B cell (primary cell): ENCODE measurements at regions not wholly inside any gene's neighbourhood (a gene's known extent, or its start where the extent isn't known, plus 50 kb on each side); places are given as distances from the start of the nearest gene placed in this dataset.

Experiments used
- ATAC-seq: fragments of 200-7000 bp; cut with Tn5 transposase; one replicate; pipeline ENCODE4 v1.10.0; 2021; ENCODE audit warnings: low read depth, mild to moderate bottlenecking, moderate number of reproducible peaks, moderate library complexity
- CTCF ChIA-PET: fragments of 350-600 bp; sonication (Branson Sonifier 250); formaldehyde crosslinking; loops from one replicate; lab custom pipeline; 2021; ENCODE audit warnings: antibody characterized with exemption, inconsistent platforms; lab: Charles Lee
- POLR2A ChIA-PET: fragments of 350-600 bp; sonication (Branson Sonifier 250); formaldehyde crosslinking; loops from one replicate; lab custom pipeline; 2021; ENCODE audit warnings: antibody characterized with exemption; lab: Charles Lee
- DNase-seq: peaks from one replicate; pipeline ENCODE4 v3.0.0; 2013
- H2AFZ ChIP-seq: 2 replicates; pipeline ENCODE4 v1.6.1; 2012; ENCODE audit warnings: mild to moderate bottlenecking, low read depth, low read length; ENCODE audit not compliant: insufficient read depth, poor library complexity, severe bottlenecking
- H3K27ac ChIP-seq, 2 donors: 1 replicate in 1 of 2; 2 replicates in 1 of 2; pipeline ENCODE4 v1.5.1; 2012 to 2013; ENCODE audit warnings: low read length in 2 of 2, mild to moderate bottlenecking in 2 of 2, moderate library complexity in 1 of 2
- H3K27me3 ChIP-seq, 4 experiments: fragments of 200-600 bp in 1 of 4; sonication (generic) in 1 of 4; replicated peaks in 1 of 4; 1 replicate in 2 of 4; 2 replicates in 2 of 4; pipeline versions ENCODE4 v1.6.1 to v1.7.0; 2013 to 2016; ENCODE audit warnings: low read length in 3 of 4, mild to moderate bottlenecking in 2 of 4, mixed read lengths in 1 of 4, moderate library complexity in 1 of 4; ENCODE audit not compliant: insufficient read depth in 4 of 4, control insufficient read depth in 3 of 4; ENCODE audit errors: control extremely low read depth in 1 of 4
- H3K36me3 ChIP-seq, 2 experiments: replicated peaks in 1 of 2; 1 replicate in 1 of 2; 2 replicates in 1 of 2; pipeline versions ENCODE4 v1.6.1 to v1.7.1; 2013; ENCODE audit warnings: low read length in 1 of 2; ENCODE audit not compliant: insufficient read depth in 2 of 2, control insufficient read depth in 1 of 2; ENCODE audit errors: control extremely low read depth in 1 of 2, extremely low read depth in 1 of 2
- H3K4me1 ChIP-seq, 2 donors: fragments of 200-600 bp in 1 of 2; sonication (generic) in 1 of 2; 1 replicate in 1 of 2; 2 replicates in 1 of 2; pipeline versions ENCODE4 v1.5.1 to v1.6.1; 2013 to 2017; ENCODE audit warnings: low read length in 2 of 2; ENCODE audit not compliant: control insufficient read depth in 2 of 2, insufficient read depth in 2 of 2
- H3K4me2 ChIP-seq: replicated peaks from 2 replicates; pipeline ENCODE3; 2012; ENCODE audit warnings: mild to moderate bottlenecking, low read depth, low read length; ENCODE audit not compliant: poor library complexity, severe bottlenecking
- H3K4me3 ChIP-seq, 5 experiments: fragments of 200-600 bp in 1 of 5; sonication (generic) in 1 of 5; 1 replicate in 3 of 5; 2 replicates in 2 of 5; pipeline versions ENCODE4 v1.5.1 to v1.7.0; 2011 to 2016; ENCODE audit warnings: low read length in 4 of 5, mild to moderate bottlenecking in 4 of 5, low read depth in 2 of 5, control low read depth in 1 of 5, moderate library complexity in 1 of 5; ENCODE audit not compliant: insufficient read depth in 1 of 5; ENCODE audit errors: control extremely low read depth in 1 of 5, extremely low read depth in 1 of 5
- H3K79me2 ChIP-seq: fragments of 200-600 bp; sonication (generic); one replicate; pipeline ENCODE4 v1.6.0; 2016; ENCODE audit warnings: low read length; ENCODE audit not compliant: control insufficient read depth, insufficient read depth
- H3K9ac ChIP-seq: fragments of 200-600 bp; sonication (generic); 2 replicates; pipeline ENCODE4 v1.6.1; 2017; ENCODE audit warnings: mild to moderate bottlenecking, low read length, moderate library complexity
- H3K9me3 ChIP-seq, 3 donors: one replicate each; pipeline versions ENCODE4 v1.6.1 to v1.7.1; 2013; ENCODE audit warnings: low read length in 2 of 3; ENCODE audit not compliant: control insufficient read depth in 2 of 3, insufficient read depth in 1 of 3; ENCODE audit errors: control extremely low read depth in 1 of 3
- H4K20me1 ChIP-seq: 2 replicates; pipeline ENCODE4 v1.6.0; 2012; ENCODE audit warnings: mild to moderate bottlenecking, low read length; ENCODE audit not compliant: insufficient read depth, control insufficient read depth, poor library complexity, severe bottlenecking
- H3K27ac Mint-ChIP-seq: one replicate; pipeline ENCODE4 v1.8.0; 2021; ENCODE audit warnings: mixed read lengths
- H3K27me3 Mint-ChIP-seq: one replicate; pipeline ENCODE4 v1.8.0; 2021; ENCODE audit warnings: mixed read lengths
- H3K4me1 Mint-ChIP-seq: one replicate; pipeline ENCODE4 v1.8.0; 2021; ENCODE audit warnings: mixed read lengths
- H3K4me3 Mint-ChIP-seq: one replicate; pipeline ENCODE4 v1.8.0; 2021; ENCODE audit warnings: mixed read lengths
- H3K9me3 Mint-ChIP-seq: one replicate; pipeline ENCODE4 v1.8.0; 2022; ENCODE audit warnings: mixed read lengths; ENCODE audit not compliant: insufficient read depth
- EZH2 ChIP-seq: IDR thresholded peaks from 2 replicates; pipeline ENCODE4 v1.6.1; 2012; ENCODE audit warnings: borderline replicate concordance, low read depth, mild to moderate bottlenecking, moderate library complexity, low read length; ENCODE audit not compliant: insufficient read depth, poor library complexity, severe bottlenecking
- WGBS: methylation state at CpG from one replicate; pipeline ENCODE4 v1.1.5; 2013; ENCODE audit warnings: missing lambda C conversion rate; ENCODE audit not compliant: insufficient coverage; 5-methylcytosine and 5-hydroxymethylcytosine counted together
- intact Hi-C: fragments of 100-400 bp; cut with micrococcal nuclease; formaldehyde crosslinking; loops from one replicate; pipeline ENCODE4 v1.10.0; 2022
- TF ChIP-seq, protein P1 (sequence below): fragments of 200-600 bp; IDR thresholded peaks from one replicate; pipeline ENCODE4 v1.8.0; 2022; ENCODE audit warnings: antibody characterized with exemption, mild to moderate bottlenecking

GRCh38 chr4:66647476-66647875 lies 897.8 kb downstream of the CENPC start:
- POLR2A ChIA-PET: no interaction called here
- no peaks in the 10 kb centered on the region for H3K9me3 Mint-ChIP-seq
- H3K27me3 ChIP-seq: no peaks in the 10 kb centered on the region

GRCh38 chr4:66640233-66640990 lies 904.9 kb downstream of the CENPC start:
- CTCF ChIA-PET: no interaction called here
- intact Hi-C loops: no loop called here

More at GRCh38 chr4:66647476-66647875, 897.8 kb downstream of the CENPC start:
- H3K4me2 ChIP-seq: no peak overlapping the region
- H3K4me1 ChIP-seq: no peaks in the 10 kb centered on the region
- H3K9ac ChIP-seq: no peak overlapping the region
- no peak overlapping the region for H3K27ac ChIP-seq
- no peaks in the 10 kb centered on the region for H3K36me3 ChIP-seq
- intact Hi-C loops: no loop called here
- Mint-ChIP-seq H3K27ac (no peak overlapping the region), H3K27me3 (no peaks in the 10 kb centered on the region), H3K4me1 (no peaks in the 10 kb centered on the region), H3K4me3 (no peak overlapping the region)
- H2AFZ ChIP-seq: no peak overlapping the region
- TF ChIP-seq, protein P1, sequence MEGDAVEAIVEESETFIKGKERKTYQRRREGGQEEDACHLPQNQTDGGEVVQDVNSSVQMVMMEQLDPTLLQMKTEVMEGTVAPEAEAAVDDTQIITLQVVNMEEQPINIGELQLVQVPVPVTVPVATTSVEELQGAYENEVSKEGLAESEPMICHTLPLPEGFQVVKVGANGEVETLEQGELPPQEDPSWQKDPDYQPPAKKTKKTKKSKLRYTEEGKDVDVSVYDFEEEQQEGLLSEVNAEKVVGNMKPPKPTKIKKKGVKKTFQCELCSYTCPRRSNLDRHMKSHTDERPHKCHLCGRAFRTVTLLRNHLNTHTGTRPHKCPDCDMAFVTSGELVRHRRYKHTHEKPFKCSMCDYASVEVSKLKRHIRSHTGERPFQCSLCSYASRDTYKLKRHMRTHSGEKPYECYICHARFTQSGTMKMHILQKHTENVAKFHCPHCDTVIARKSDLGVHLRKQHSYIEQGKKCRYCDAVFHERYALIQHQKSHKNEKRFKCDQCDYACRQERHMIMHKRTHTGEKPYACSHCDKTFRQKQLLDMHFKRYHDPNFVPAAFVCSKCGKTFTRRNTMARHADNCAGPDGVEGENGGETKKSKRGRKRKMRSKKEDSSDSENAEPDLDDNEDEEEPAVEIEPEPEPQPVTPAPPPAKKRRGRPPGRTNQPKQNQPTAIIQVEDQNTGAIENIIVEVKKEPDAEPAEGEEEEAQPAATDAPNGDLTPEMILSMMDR: no peak
- TF ChIP-seq EZH2: no peak
- no peaks in the 10 kb centered on the region for H4K20me1 ChIP-seq
- H3K4me3 ChIP-seq: no peak overlapping the region
- no peak for DNase-seq
- ATAC-seq: no peak
- CTCF ChIA-PET: no interaction called here
- H3K9me3 ChIP-seq: no peaks in the 10 kb centered on the region
- H3K79me2 ChIP-seq: no peaks in the 10 kb centered on the region

More at GRCh38 chr4:66640233-66640990, 904.9 kb downstream of the CENPC start:
- Histone ChIP-seq H2AFZ (no peak overlapping the region), H3K36me3 (no peaks in the 10 kb centered on the region), H3K4me2 (no peak overlapping the region), H3K4me1 (no peaks in the 10 kb centered on the region), H3K27ac (no peak overlapping the region), H3K4me3 (no peak overlapping the region), H3K27me3 (no peaks in the 10 kb centered on the region), H3K9ac (no peak overlapping the region), H3K79me2 (no peaks in the 10 kb centered on the region), H3K9me3 (no peaks in the 10 kb centered on the region), H4K20me1 (no peaks in the 10 kb centered on the region)
- POLR2A ChIA-PET: no interaction called here
- ATAC-seq: no peak
- H3K4me1 Mint-ChIP-seq: no peaks in the 10 kb centered on the region
- H3K9me3 Mint-ChIP-seq: no peaks in the 10 kb centered on the region
- H3K27me3 Mint-ChIP-seq: no peaks in the 10 kb centered on the region
- no peak for DNase-seq
- WGBS: no CpG with 5 or more reads among the region's 5 CpGs
- TF ChIP-seq, protein P1: no peak
- no peak for TF ChIP-seq EZH2
- H3K27ac Mint-ChIP-seq: no peak overlapping the region
- no peak overlapping the region for H3K4me3 Mint-ChIP-seq
